ENCODE measurements at regions not wholly inside any gene's neighbourhood (a gene's known extent, or its start where the extent isn't known, plus 50 kb on each side); places are given as distances from the start of the nearest gene placed in this dataset.
"Not testable (repeated sequence)": the region's sequence is repeated elsewhere in the genome, so short reads cannot be mapped to it uniquely, and the experiment has no call there.

GRCh38 chr1:149395802-149396201, 79.0 kb upstream of the NBPF19 start:
- not testable (repeated sequence) for DNase-seq

GRCh38 chr1:149398527-149398926, 76.3 kb upstream of the NBPF19 start:
- H3K4me3 ChIP-seq (ENCODE audit: control extremely low read depth in 1 of 5, extremely low read depth in 1 of 5, insufficient read depth in 1 of 5, low read depth in 2 of 5, low read length in 4 of 5); H3K79me2 ChIP-seq (ENCODE audit: control insufficient read depth, insufficient read depth, low read length); H3K9me3 ChIP-seq (ENCODE audit: control extremely low read depth in 1 of 3, control insufficient read depth in 2 of 3, insufficient read depth in 1 of 3, low read length in 2 of 3); H2AFZ ChIP-seq (ENCODE audit: insufficient read depth, low read depth, low read length, poor library complexity, severe bottlenecking); POLR2A ChIA-PET; H3K4me1 ChIP-seq (ENCODE audit: control insufficient read depth in 2 of 2, insufficient read depth in 2 of 2, low read length in 2 of 2); H3K36me3 ChIP-seq (replicated peaks in 1 of 2; ENCODE audit: control extremely low read depth in 1 of 2, control insufficient read depth in 1 of 2, extremely low read depth in 1 of 2, insufficient read depth in 2 of 2, low read length in 1 of 2); H3K4me3 Mint-ChIP-seq; DNase-seq; H3K27me3 ChIP-seq (replicated peaks in 1 of 4; ENCODE audit: control extremely low read depth in 1 of 4, control insufficient read depth in 3 of 4, insufficient read depth in 4 of 4, low read length in 3 of 4); H3K27ac ChIP-seq (ENCODE audit: low read length in 2 of 2); H3K4me2 ChIP-seq (replicated peaks; ENCODE audit: low read depth, low read length, poor library complexity, severe bottlenecking); ATAC-seq (ENCODE audit: low read depth); H3K27ac Mint-ChIP-seq; CTCF ChIA-PET; H4K20me1 ChIP-seq (ENCODE audit: control insufficient read depth, insufficient read depth, low read length, poor library complexity, severe bottlenecking); H3K9ac ChIP-seq (ENCODE audit: low read length); H3K9me3 Mint-ChIP-seq (ENCODE audit: insufficient read depth); intact Hi-C loops (cut with micrococcal nuclease); H3K27me3 Mint-ChIP-seq: not testable (repeated sequence)
- H3K4me1 Mint-ChIP-seq, result peaks cover 10% of the 10 kb centered on the region
- WGBS (ENCODE audit: insufficient coverage), result no CpG with 5 or more reads among the region's 6 CpGs

More at GRCh38 chr1:149395802-149396201, 79.0 kb upstream of the NBPF19 start:
- H3K9me3 ChIP-seq (ENCODE audit: control extremely low read depth in 1 of 3, control insufficient read depth in 2 of 3, insufficient read depth in 1 of 3, low read length in 2 of 3); H3K9me3 Mint-ChIP-seq (ENCODE audit: insufficient read depth); POLR2A ChIA-PET; H3K36me3 ChIP-seq (replicated peaks in 1 of 2; ENCODE audit: control extremely low read depth in 1 of 2, control insufficient read depth in 1 of 2, extremely low read depth in 1 of 2, insufficient read depth in 2 of 2, low read length in 1 of 2); ATAC-seq (ENCODE audit: low read depth); H3K27ac ChIP-seq (ENCODE audit: low read length in 2 of 2); H3K79me2 ChIP-seq (ENCODE audit: control insufficient read depth, insufficient read depth, low read length); H3K27me3 ChIP-seq (replicated peaks in 1 of 4; ENCODE audit: control extremely low read depth in 1 of 4, control insufficient read depth in 3 of 4, insufficient read depth in 4 of 4, low read length in 3 of 4); H3K9ac ChIP-seq (ENCODE audit: low read length); H3K27me3 Mint-ChIP-seq; CTCF ChIA-PET; H3K4me3 Mint-ChIP-seq; H3K4me2 ChIP-seq (replicated peaks; ENCODE audit: low read depth, low read length, poor library complexity, severe bottlenecking); H2AFZ ChIP-seq (ENCODE audit: insufficient read depth, low read depth, low read length, poor library complexity, severe bottlenecking); H3K27ac Mint-ChIP-seq; intact Hi-C loops (cut with micrococcal nuclease); H3K4me1 ChIP-seq (ENCODE audit: control insufficient read depth in 2 of 2, insufficient read depth in 2 of 2, low read length in 2 of 2); H3K4me3 ChIP-seq (ENCODE audit: control extremely low read depth in 1 of 5, extremely low read depth in 1 of 5, insufficient read depth in 1 of 5, low read depth in 2 of 5, low read length in 4 of 5); H4K20me1 ChIP-seq (ENCODE audit: control insufficient read depth, insufficient read depth, low read length, poor library complexity, severe bottlenecking): not testable (repeated sequence)
- H3K4me1 Mint-ChIP-seq, result peaks cover 14% of the 10 kb centered on the region
- WGBS (ENCODE audit: insufficient coverage), result no CpG with 5 or more reads among the region's 2 CpGs

GRCh38 chr1:149408404-149408803, 66.4 kb upstream of the NBPF19 start:
- H3K4me2 ChIP-seq (replicated peaks; ENCODE audit: low read depth, low read length, poor library complexity, severe bottlenecking); CTCF ChIA-PET; intact Hi-C loops (cut with micrococcal nuclease); H3K27me3 Mint-ChIP-seq; POLR2A ChIA-PET; H3K4me1 ChIP-seq (ENCODE audit: control insufficient read depth in 2 of 2, insufficient read depth in 2 of 2, low read length in 2 of 2); H3K27ac ChIP-seq (ENCODE audit: low read length in 2 of 2); H3K4me1 Mint-ChIP-seq; H2AFZ ChIP-seq (ENCODE audit: insufficient read depth, low read depth, low read length, poor library complexity, severe bottlenecking); H3K9ac ChIP-seq (ENCODE audit: low read length); H3K27ac Mint-ChIP-seq; ATAC-seq (ENCODE audit: low read depth); H3K27me3 ChIP-seq (replicated peaks in 1 of 4; ENCODE audit: control extremely low read depth in 1 of 4, control insufficient read depth in 3 of 4, insufficient read depth in 4 of 4, low read length in 3 of 4); H3K9me3 Mint-ChIP-seq (ENCODE audit: insufficient read depth); H3K4me3 ChIP-seq (ENCODE audit: control extremely low read depth in 1 of 5, extremely low read depth in 1 of 5, insufficient read depth in 1 of 5, low read depth in 2 of 5, low read length in 4 of 5); DNase-seq; H4K20me1 ChIP-seq (ENCODE audit: control insufficient read depth, insufficient read depth, low read length, poor library complexity, severe bottlenecking); H3K36me3 ChIP-seq (replicated peaks in 1 of 2; ENCODE audit: control extremely low read depth in 1 of 2, control insufficient read depth in 1 of 2, extremely low read depth in 1 of 2, insufficient read depth in 2 of 2, low read length in 1 of 2); H3K4me3 Mint-ChIP-seq; H3K79me2 ChIP-seq (ENCODE audit: control insufficient read depth, insufficient read depth, low read length); H3K9me3 ChIP-seq (ENCODE audit: control extremely low read depth in 1 of 3, control insufficient read depth in 2 of 3, insufficient read depth in 1 of 3, low read length in 2 of 3): not testable (repeated sequence)

GRCh38 chr1:149415373-149415772, 59.5 kb upstream of the NBPF19 start:
- H3K9me3 Mint-ChIP-seq (ENCODE audit: insufficient read depth), result not testable (repeated sequence)

More at GRCh38 chr1:149415373-149415772, 59.5 kb upstream of the NBPF19 start:
- H2AFZ ChIP-seq (ENCODE audit: insufficient read depth, low read depth, low read length, poor library complexity, severe bottlenecking); H3K36me3 ChIP-seq (replicated peaks in 1 of 2; ENCODE audit: control extremely low read depth in 1 of 2, control insufficient read depth in 1 of 2, extremely low read depth in 1 of 2, insufficient read depth in 2 of 2, low read length in 1 of 2); H3K9me3 ChIP-seq (ENCODE audit: control extremely low read depth in 1 of 3, control insufficient read depth in 2 of 3, insufficient read depth in 1 of 3, low read length in 2 of 3); H4K20me1 ChIP-seq (ENCODE audit: control insufficient read depth, insufficient read depth, low read length, poor library complexity, severe bottlenecking); H3K4me1 Mint-ChIP-seq; H3K4me3 Mint-ChIP-seq; H3K79me2 ChIP-seq (ENCODE audit: control insufficient read depth, insufficient read depth, low read length); DNase-seq; H3K4me3 ChIP-seq (ENCODE audit: control extremely low read depth in 1 of 5, extremely low read depth in 1 of 5, insufficient read depth in 1 of 5, low read depth in 2 of 5, low read length in 4 of 5); H3K4me2 ChIP-seq (replicated peaks; ENCODE audit: low read depth, low read length, poor library complexity, severe bottlenecking); H3K27me3 ChIP-seq (replicated peaks in 1 of 4; ENCODE audit: control extremely low read depth in 1 of 4, control insufficient read depth in 3 of 4, insufficient read depth in 4 of 4, low read length in 3 of 4); ATAC-seq (ENCODE audit: low read depth); H3K27me3 Mint-ChIP-seq; CTCF ChIA-PET; H3K9ac ChIP-seq (ENCODE audit: low read length); POLR2A ChIA-PET; H3K27ac ChIP-seq (ENCODE audit: low read length in 2 of 2); H3K4me1 ChIP-seq (ENCODE audit: control insufficient read depth in 2 of 2, insufficient read depth in 2 of 2, low read length in 2 of 2); intact Hi-C loops (cut with micrococcal nuclease); H3K27ac Mint-ChIP-seq: not testable (repeated sequence)
- no CpG with 5 or more reads among the region's 1 CpG for WGBS (ENCODE audit: insufficient coverage)

Measured in B cell (primary cell).